A673 (cell line): ENCODE measurements at regions not wholly inside any gene's neighbourhood (a gene's known extent, or its start where the extent isn't known, plus 50 kb on each side); places are given as distances from the start of the nearest gene placed in this dataset.

ENCODE experiments used
- EZH2 ChIP-seq: fragments of 200-600 bp; sonication (generic); IDR thresholded peaks from 2 replicates; pipeline ENCODE4 v1.6.1; 2017; ENCODE audit warnings: borderline replicate concordance, low read depth, mild to moderate bottlenecking, mixed read lengths, antibody characterized with exemption, low read length; ENCODE audit not compliant: poor library complexity, severe bottlenecking
- TF ChIP-seq, protein P1 (sequence below): fragments of 300-800, 200-600 bp; sonication (generic); conservative IDR thresholded peaks from 2 replicates; pipeline ENCODE4 v1.5.1; 2017; ENCODE audit warnings: low read depth, mild to moderate bottlenecking, antibody characterized with exemption, low read length, moderate library complexity, mixed read lengths

DNA sequence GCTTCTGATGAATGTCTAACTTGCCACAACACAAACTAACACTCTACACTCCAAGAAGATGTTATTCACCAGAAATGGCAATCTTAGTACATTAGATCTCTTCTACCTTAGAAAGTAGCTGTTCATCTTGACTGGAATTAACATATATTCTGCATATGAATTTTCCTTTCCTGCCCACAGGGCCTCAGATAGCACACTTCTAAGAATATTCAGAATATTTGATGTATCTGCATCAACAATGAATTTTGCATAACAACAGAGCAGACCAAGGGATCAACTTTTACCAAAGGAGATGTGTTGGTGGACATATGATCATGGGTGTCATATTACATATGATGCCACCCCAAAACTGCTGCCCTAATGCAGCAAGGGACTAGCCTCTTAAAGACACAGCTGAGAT is 960.8 kb upstream of the GHITM start:
- TF ChIP-seq, protein P1, sequence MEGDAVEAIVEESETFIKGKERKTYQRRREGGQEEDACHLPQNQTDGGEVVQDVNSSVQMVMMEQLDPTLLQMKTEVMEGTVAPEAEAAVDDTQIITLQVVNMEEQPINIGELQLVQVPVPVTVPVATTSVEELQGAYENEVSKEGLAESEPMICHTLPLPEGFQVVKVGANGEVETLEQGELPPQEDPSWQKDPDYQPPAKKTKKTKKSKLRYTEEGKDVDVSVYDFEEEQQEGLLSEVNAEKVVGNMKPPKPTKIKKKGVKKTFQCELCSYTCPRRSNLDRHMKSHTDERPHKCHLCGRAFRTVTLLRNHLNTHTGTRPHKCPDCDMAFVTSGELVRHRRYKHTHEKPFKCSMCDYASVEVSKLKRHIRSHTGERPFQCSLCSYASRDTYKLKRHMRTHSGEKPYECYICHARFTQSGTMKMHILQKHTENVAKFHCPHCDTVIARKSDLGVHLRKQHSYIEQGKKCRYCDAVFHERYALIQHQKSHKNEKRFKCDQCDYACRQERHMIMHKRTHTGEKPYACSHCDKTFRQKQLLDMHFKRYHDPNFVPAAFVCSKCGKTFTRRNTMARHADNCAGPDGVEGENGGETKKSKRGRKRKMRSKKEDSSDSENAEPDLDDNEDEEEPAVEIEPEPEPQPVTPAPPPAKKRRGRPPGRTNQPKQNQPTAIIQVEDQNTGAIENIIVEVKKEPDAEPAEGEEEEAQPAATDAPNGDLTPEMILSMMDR = no peak
- TF ChIP-seq EZH2 = no peak
